Body of pancreas (tissue), 4 donors: ENCODE measurements at regions not wholly inside any gene's neighbourhood (a gene's known extent, or its start where the extent isn't known, plus 50 kb on each side); places are given as distances from the start of the nearest gene placed in this dataset.

ENCODE experiments used
- CTCF ChIP-seq, 7 experiments: fragments of 450-650 bp in 4 of 7; fragments of 200-600 bp in 3 of 7; sonication (generic) in 3 of 7; IDR thresholded peaks; one replicate each; pipeline ENCODE4 v1.5.1; 2016 to 2019; ENCODE audit warnings: antibody characterized with exemption in 7 of 7
- POLR2A ChIP-seq, 3 donors: fragments of 450-650 bp; IDR thresholded peaks; one replicate each; pipeline ENCODE4 v1.6.1; 2016; ENCODE audit warnings: antibody characterized with exemption in 3 of 3, mild to moderate bottlenecking in 2 of 3

GRCh38 chr18:11501352-11501751 lies 108.0 kb upstream of the SLC35G4 start:
- no peak for TF ChIP-seq CTCF (IDR thresholded peaks at IDR 0.05)
- TF ChIP-seq POLR2A (IDR thresholded peaks at IDR 0.05) = no peak
